IPS-15b (cell line): ENCODE measurements at regions not wholly inside any gene's neighbourhood (a gene's known extent, or its start where the extent isn't known, plus 50 kb on each side); places are given as distances from the start of the nearest gene placed in this dataset.
"Not testable (repeated sequence)": the region's sequence is repeated elsewhere in the genome, so short reads cannot be mapped to it uniquely, and the experiment has no call there.

Experiments used
- H3K27me3 ChIP-seq: one replicate; pipeline ENCODE4 v1.6.1; 2013; ENCODE audit warnings: low read length; ENCODE audit not compliant: control insufficient read depth, insufficient read depth
- H3K36me3 ChIP-seq: one replicate; pipeline ENCODE4 v1.6.1; 2013; ENCODE audit warnings: low read length; ENCODE audit not compliant: control insufficient read depth, insufficient read depth
- H3K4me1 ChIP-seq: one replicate; pipeline ENCODE4 v1.6.1; 2013; ENCODE audit warnings: mild to moderate bottlenecking, low read length; ENCODE audit not compliant: control insufficient read depth, insufficient read depth
- H3K4me3 ChIP-seq: one replicate; pipeline ENCODE4 v1.5.1; 2013; ENCODE audit warnings: low read depth, low read length
- H3K9ac ChIP-seq: one replicate; pipeline ENCODE4 v1.6.1; 2013; ENCODE audit warnings: low read depth, mild to moderate bottlenecking, low read length
- H3K9me3 ChIP-seq: one replicate; pipeline ENCODE4 v1.6.1; 2013; ENCODE audit warnings: mild to moderate bottlenecking, low read length; ENCODE audit not compliant: control insufficient read depth, insufficient read depth

GRCh38 chr10:21359202-21359601, 166.3 kb downstream of the SKIDA1 start:
- Histone ChIP-seq H3K4me3 (no peak overlapping the region), H3K9me3 (no peaks in the 10 kb centered on the region), H3K9ac (no peak overlapping the region), H3K27me3 (no peaks in the 10 kb centered on the region), H3K4me1 (peaks cover 14% of the 10 kb centered on the region), H3K36me3 (no peaks in the 10 kb centered on the region)

GRCh38 chr10:21355591-21356011, 169.9 kb downstream of the SKIDA1 start:
- Histone ChIP-seq H3K4me1 (no peaks in the 10 kb centered on the region), H3K27me3 (no peaks in the 10 kb centered on the region), H3K9me3 (no peaks in the 10 kb centered on the region), H3K9ac (no peak overlapping the region), H3K4me3 (no peak overlapping the region), H3K36me3 (no peaks in the 10 kb centered on the region)

DNA sequence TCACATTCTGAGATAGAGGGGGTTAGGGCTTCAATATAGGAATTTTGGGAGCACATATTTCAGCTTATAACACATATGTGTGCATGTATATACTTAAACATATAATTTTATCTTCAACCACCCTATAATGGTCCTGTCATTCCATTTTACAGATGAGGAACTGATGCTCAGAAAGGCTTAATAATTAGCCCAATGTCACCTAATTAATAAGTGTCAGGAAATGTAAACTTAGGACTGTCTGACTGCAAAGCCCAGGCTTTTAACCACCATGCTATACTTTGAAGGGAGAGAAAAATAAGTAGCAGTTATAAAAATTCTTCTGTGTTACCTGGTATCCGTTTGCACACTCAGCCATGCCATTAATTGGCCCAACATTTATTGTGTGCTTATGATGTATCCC, 172.6 kb downstream of the SKIDA1 start:
- Histone ChIP-seq H3K36me3 (no peaks in the 10 kb centered on the region), H3K27me3 (no peaks in the 10 kb centered on the region), H3K9me3 (no peaks in the 10 kb centered on the region), H3K4me3 (no peak overlapping the region), H3K9ac (no peak overlapping the region), H3K4me1 (peaks cover 2% of the 10 kb centered on the region)

DNA sequence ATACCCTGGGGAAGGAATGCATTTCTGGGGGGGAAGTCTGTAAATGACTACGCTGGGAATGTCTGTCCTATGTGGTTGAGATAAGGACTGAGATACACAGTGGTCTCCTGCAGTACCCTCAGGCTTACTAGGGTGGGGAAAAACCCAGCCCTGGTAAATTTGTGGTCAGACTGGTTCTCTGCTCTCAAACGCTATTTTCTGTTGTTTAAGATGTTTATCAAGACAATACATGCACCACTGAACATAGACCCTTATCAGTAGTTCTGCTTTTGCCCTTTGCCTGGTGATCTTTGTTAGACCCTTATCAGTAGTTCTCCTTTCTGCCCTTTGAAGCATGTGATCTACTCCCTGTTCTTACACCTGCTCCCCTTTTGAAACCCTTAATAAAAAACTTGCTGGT, 173.9 kb downstream of the SKIDA1 start:
- not testable (repeated sequence) for H3K4me3 ChIP-seq, H3K9ac ChIP-seq, H3K36me3 ChIP-seq, H3K4me1 ChIP-seq, H3K9me3 ChIP-seq, H3K27me3 ChIP-seq

GRCh38 chr10:21349912-21350286, 175.6 kb downstream of the SKIDA1 start:
- Histone ChIP-seq H3K36me3 (no peaks in the 10 kb centered on the region), H3K27me3 (no peaks in the 10 kb centered on the region), H3K4me3 (no peak overlapping the region), H3K9me3 (no peaks in the 10 kb centered on the region), H3K4me1 (peaks cover 2% of the 10 kb centered on the region), H3K9ac (no peak overlapping the region)

DNA sequence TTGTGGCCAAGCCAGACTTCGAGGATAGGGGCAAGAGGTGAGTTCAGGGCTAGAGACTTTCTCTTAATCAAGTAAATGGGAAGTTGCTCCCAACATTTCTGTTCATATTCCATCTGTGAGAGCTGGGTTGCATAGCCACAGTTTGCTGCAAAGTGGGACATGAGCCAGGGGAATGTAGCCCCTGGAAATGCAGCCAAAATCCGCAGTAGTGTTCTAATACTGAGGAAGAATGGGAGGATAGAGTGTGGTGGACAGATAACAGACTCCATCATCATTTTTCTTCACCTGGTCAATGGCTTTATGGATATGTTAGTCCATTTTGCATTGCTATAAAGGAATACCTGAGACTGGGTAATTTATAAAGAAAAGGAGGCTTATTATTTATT, 177.7 kb downstream of the SKIDA1 start:
- Histone ChIP-seq H3K36me3 (no peaks in the 10 kb centered on the region), H3K9me3 (no peaks in the 10 kb centered on the region), H3K9ac (no peak overlapping the region), H3K4me1 (peaks cover 8% of the 10 kb centered on the region), H3K4me3 (no peak overlapping the region), H3K27me3 (no peaks in the 10 kb centered on the region)

- Histone ChIP-seq H3K4me3 (no peak overlapping the region), H3K36me3 (no peaks in the 10 kb centered on the region), H3K4me1 (peaks cover 8% of the 10 kb centered on the region), H3K9ac (no peak overlapping the region), H3K27me3 (no peaks in the 10 kb centered on the region), H3K9me3 (no peaks in the 10 kb centered on the region)
These were observed 178.3 kb downstream of the SKIDA1 start for GRCh38 chr10:21347043-21347784.

DNA sequence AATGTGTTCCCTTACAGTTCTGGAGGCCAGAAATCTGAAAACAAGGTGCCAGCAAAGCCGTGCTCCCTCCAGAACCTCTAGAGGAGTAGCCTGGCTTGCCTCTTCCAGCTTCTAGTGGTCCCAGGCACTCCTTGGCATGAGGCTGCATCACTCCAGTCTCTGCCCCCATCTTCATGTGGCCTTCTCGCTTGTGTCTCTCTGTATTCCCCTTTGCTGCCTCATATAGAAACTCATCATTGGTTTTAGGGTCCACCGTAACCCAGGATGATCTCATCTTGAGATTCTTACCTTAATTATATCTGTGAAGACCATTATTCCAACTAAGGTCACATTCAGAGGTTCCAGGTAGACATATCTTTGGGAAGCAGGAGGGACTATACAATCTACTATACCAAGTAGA, 182.4 kb downstream of the SKIDA1 start:
- Histone ChIP-seq H3K36me3 (no peaks in the 10 kb centered on the region), H3K4me1 (peaks cover 6% of the 10 kb centered on the region), H3K4me3 (no peak overlapping the region), H3K9me3 (no peaks in the 10 kb centered on the region), H3K27me3 (no peaks in the 10 kb centered on the region), H3K9ac (no peak overlapping the region)

- H3K4me3 ChIP-seq, H3K27me3 ChIP-seq, H3K4me1 ChIP-seq, H3K9ac ChIP-seq, H3K36me3 ChIP-seq, H3K9me3 ChIP-seq: not testable (repeated sequence)
These were observed 183.0 kb downstream of the SKIDA1 start for GRCh38 chr10:21342499-21342898.

DNA sequence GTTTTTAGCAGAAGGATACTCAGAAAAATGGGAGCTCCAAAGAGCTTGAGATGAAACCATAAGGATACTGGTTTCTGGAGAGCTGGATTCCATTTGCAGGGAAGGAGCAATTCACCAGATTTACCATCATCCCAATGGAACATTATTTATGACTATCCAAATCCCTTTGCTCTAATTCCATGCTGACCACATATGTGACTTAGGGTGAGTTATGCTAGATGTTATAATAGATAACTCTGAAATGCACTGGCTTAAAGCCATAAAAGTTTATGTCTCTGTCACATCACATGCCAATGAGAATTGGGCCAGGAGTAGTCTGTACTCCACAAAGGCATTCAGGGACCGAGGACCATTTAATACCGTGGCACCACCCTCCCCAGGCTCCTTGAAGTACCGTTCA, 185.2 kb downstream of the SKIDA1 start:
- Histone ChIP-seq H3K9ac (no peak overlapping the region), H3K9me3 (no peaks in the 10 kb centered on the region), H3K36me3 (no peaks in the 10 kb centered on the region), H3K27me3 (no peaks in the 10 kb centered on the region), H3K4me3 (no peak overlapping the region), H3K4me1 (peaks cover 20% of the 10 kb centered on the region)

- peaks cover 19% of the 10 kb centered on the region for H3K4me1 ChIP-seq
- no peak overlapping the region for H3K9ac ChIP-seq
- no peaks in the 10 kb centered on the region for H3K27me3 ChIP-seq
- H3K4me3 ChIP-seq = no peak overlapping the region
- H3K9me3 ChIP-seq = no peaks in the 10 kb centered on the region
- H3K36me3 ChIP-seq = no peaks in the 10 kb centered on the region
These were observed 188.2 kb downstream of the SKIDA1 start for GRCh38 chr10:21337171-21337792.

GRCh38 chr10:21336476-21337170, 188.9 kb downstream of the SKIDA1 start:
- Histone ChIP-seq H3K4me3 (no peak overlapping the region), H3K9me3 (no peaks in the 10 kb centered on the region), H3K4me1 (peaks cover 19% of the 10 kb centered on the region), H3K27me3 (no peaks in the 10 kb centered on the region), H3K36me3 (no peaks in the 10 kb centered on the region), H3K9ac (no peak overlapping the region)
